ENCODE measurements at regions not wholly inside any gene's neighbourhood (a gene's known extent, or its start where the extent isn't known, plus 50 kb on each side); places are given as distances from the start of the nearest gene placed in this dataset.
A peak's percentile ranks its signal among the peaks of the same experiment; 100 is the strongest.
"Not testable (repeated sequence)": the region's sequence is repeated elsewhere in the genome, so short reads cannot be mapped to it uniquely, and the experiment has no call there.

- not testable (repeated sequence) for DNase-seq (ENCODE audit: low spot score); H3K9ac ChIP-seq; H2AFZ ChIP-seq (replicated peaks); H3K9me3 ChIP-seq (ENCODE audit: low read depth); H3K27me3 Mint-ChIP-seq (ENCODE audit: insufficient read depth, low read depth); H3F3A ChIP-seq (ENCODE audit: low read depth); H3K36me3 ChIP-seq; H4K20me1 ChIP-seq (ENCODE audit: low read depth); H3K79me2 ChIP-seq (ENCODE audit: low read depth); H3K4me2 ChIP-seq; H3K4me1 Mint-ChIP-seq; H3K36me3 Mint-ChIP-seq; H3K27me3 ChIP-seq; H3K4me3 Mint-ChIP-seq; H3K27ac ChIP-seq; H3K4me3 ChIP-seq; H3K27ac Mint-ChIP-seq; H3K4me1 ChIP-seq
- peaks cover 11% of the 10 kb centered on the region for H3K9me3 Mint-ChIP-seq
These were observed 187.4 kb downstream of the LAT start for GRCh38 chr16:29172098-29172724.

- not testable (repeated sequence) for H4K20me1 ChIP-seq (ENCODE audit: low read depth); H3K4me2 ChIP-seq; H3K36me3 Mint-ChIP-seq; H3K4me3 Mint-ChIP-seq; H3K27me3 Mint-ChIP-seq (ENCODE audit: insufficient read depth, low read depth); H3K9ac ChIP-seq; H2AFZ ChIP-seq (replicated peaks); H3K79me2 ChIP-seq (ENCODE audit: low read depth); H3K27me3 ChIP-seq; H3K36me3 ChIP-seq; H3F3A ChIP-seq (ENCODE audit: low read depth); DNase-seq (ENCODE audit: low spot score); H3K4me1 Mint-ChIP-seq; H3K4me1 ChIP-seq; H3K27ac Mint-ChIP-seq; H3K9me3 ChIP-seq (ENCODE audit: low read depth); H3K4me3 ChIP-seq; H3K27ac ChIP-seq
- H3K9me3 Mint-ChIP-seq, result peaks cover 11% of the 10 kb centered on the region
These were observed 186.4 kb downstream of the LAT start for GRCh38 chr16:29171296-29171695.

- Mint-ChIP-seq H3K9me3 (peaks cover 11% of the 10 kb centered on the region), H3K27ac (peak overlapping the region; percentile 17)
- H3K27me3 ChIP-seq; H3K36me3 ChIP-seq; H3K27ac ChIP-seq; H3F3A ChIP-seq (ENCODE audit: low read depth); H3K79me2 ChIP-seq (ENCODE audit: low read depth); H3K9ac ChIP-seq; H3K4me1 Mint-ChIP-seq; H3K36me3 Mint-ChIP-seq; H3K4me3 Mint-ChIP-seq; H3K4me3 ChIP-seq; H2AFZ ChIP-seq (replicated peaks); H4K20me1 ChIP-seq (ENCODE audit: low read depth); H3K4me1 ChIP-seq; H3K9me3 ChIP-seq (ENCODE audit: low read depth); DNase-seq (ENCODE audit: low spot score); H3K27me3 Mint-ChIP-seq (ENCODE audit: insufficient read depth, low read depth); H3K4me2 ChIP-seq: not testable (repeated sequence)
These were observed 185.7 kb downstream of the LAT start for GRCh38 chr16:29170393-29171119.

GRCh38 chr16:29169295-29169994 is 184.6 kb downstream of the LAT start:
- H3K9me3 Mint-ChIP-seq, result peaks cover 11% of the 10 kb centered on the region
- not testable (repeated sequence) for H3K79me2 ChIP-seq (ENCODE audit: low read depth); H3K9me3 ChIP-seq (ENCODE audit: low read depth); H3K36me3 ChIP-seq; H3K9ac ChIP-seq; H3K4me1 Mint-ChIP-seq; H2AFZ ChIP-seq (replicated peaks); H3F3A ChIP-seq (ENCODE audit: low read depth); H3K4me3 ChIP-seq; H3K36me3 Mint-ChIP-seq; H3K4me1 ChIP-seq; H3K27ac Mint-ChIP-seq; DNase-seq (ENCODE audit: low spot score); H4K20me1 ChIP-seq (ENCODE audit: low read depth); H3K27me3 Mint-ChIP-seq (ENCODE audit: insufficient read depth, low read depth); H3K27ac ChIP-seq; H3K27me3 ChIP-seq; H3K4me3 Mint-ChIP-seq; H3K4me2 ChIP-seq

GRCh38 chr16:29168515-29169259 is 183.8 kb downstream of the LAT start:
- not testable (repeated sequence) for DNase-seq (ENCODE audit: low spot score); H4K20me1 ChIP-seq (ENCODE audit: low read depth); H3K9me3 ChIP-seq (ENCODE audit: low read depth); H3K36me3 ChIP-seq; H3F3A ChIP-seq (ENCODE audit: low read depth); H3K4me1 ChIP-seq; H3K4me3 ChIP-seq; H3K4me3 Mint-ChIP-seq; H2AFZ ChIP-seq (replicated peaks); H3K27me3 Mint-ChIP-seq (ENCODE audit: insufficient read depth, low read depth); H3K36me3 Mint-ChIP-seq; H3K9ac ChIP-seq; H3K4me2 ChIP-seq; H3K27me3 ChIP-seq; H3K27ac ChIP-seq; H3K4me1 Mint-ChIP-seq; H3K79me2 ChIP-seq (ENCODE audit: low read depth)
- Mint-ChIP-seq H3K27ac (peak overlapping the region; percentile 60), H3K9me3 (peaks cover 11% of the 10 kb centered on the region)

DNA sequence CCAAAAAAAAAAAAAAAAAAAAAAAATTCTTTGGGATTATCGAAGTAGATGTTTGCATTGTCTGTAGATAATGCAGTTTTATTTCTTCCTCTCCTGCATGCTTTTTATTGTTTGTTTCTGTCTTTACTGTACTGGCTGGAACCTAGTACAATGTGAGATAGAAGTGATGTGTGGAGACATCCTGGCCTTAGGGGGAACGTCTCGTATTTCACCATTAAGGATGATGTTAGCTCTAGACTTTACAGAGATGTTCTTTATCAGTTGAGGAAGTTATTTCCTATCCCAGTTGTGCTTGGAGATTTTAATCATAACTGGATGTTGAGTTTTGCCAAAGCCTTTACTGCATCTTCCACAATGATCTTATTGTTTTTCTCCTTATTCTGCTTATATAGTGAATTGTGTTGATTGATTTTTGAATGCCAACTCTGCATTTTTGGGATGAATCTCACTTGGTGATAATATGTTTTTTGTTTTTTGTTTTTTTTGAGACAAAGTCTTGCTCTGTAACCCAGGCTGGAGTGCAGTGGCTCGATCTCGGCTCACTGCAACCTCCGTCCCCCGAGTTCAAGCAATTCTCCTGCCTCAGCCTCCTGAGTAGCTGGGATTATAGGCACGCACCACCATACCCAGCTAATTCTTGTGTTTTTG is 179.7 kb downstream of the LAT start:
- H3K27ac ChIP-seq; H3K4me2 ChIP-seq; H3K27ac Mint-ChIP-seq; H3K36me3 Mint-ChIP-seq; DNase-seq (ENCODE audit: low spot score); H3K4me3 Mint-ChIP-seq; H3K4me3 ChIP-seq; H3K9ac ChIP-seq; H4K20me1 ChIP-seq (ENCODE audit: low read depth); H3K79me2 ChIP-seq (ENCODE audit: low read depth); H3K27me3 Mint-ChIP-seq (ENCODE audit: insufficient read depth, low read depth); H3K36me3 ChIP-seq; H3K9me3 Mint-ChIP-seq; H3K9me3 ChIP-seq (ENCODE audit: low read depth); H3F3A ChIP-seq (ENCODE audit: low read depth); H3K27me3 ChIP-seq; H2AFZ ChIP-seq (replicated peaks); H3K4me1 Mint-ChIP-seq; H3K4me1 ChIP-seq: not testable (repeated sequence)

DNA sequence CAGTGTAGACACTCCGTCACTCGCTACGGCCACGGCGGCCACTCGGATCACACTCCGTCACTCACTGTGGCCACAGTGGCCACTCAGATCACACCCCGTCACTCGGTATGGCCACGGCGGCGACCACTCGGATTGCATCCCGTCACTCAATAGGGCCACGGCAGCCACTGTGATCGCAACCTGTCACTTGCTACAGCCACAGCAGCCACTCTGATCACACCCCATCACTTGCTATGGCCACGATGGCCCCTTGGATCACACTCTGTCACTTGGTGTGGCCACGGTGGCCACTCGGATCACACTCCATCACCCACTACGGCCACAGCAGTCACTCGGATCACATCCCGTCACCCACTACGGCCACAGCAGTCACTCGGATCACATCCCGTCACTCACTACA is 175.3 kb downstream of the LAT start:
- not testable (repeated sequence) for H2AFZ ChIP-seq (replicated peaks); H3K27ac ChIP-seq

More for the DNA sequence above, 175.3 kb downstream of the LAT start:
- not testable (repeated sequence) for H3K36me3 ChIP-seq; H3K79me2 ChIP-seq (ENCODE audit: low read depth); H3K4me2 ChIP-seq; H3K27me3 ChIP-seq; H3K9me3 Mint-ChIP-seq; H3K4me1 ChIP-seq; H3F3A ChIP-seq (ENCODE audit: low read depth); H3K36me3 Mint-ChIP-seq; H3K9me3 ChIP-seq (ENCODE audit: low read depth); H3K4me3 ChIP-seq; H3K4me3 Mint-ChIP-seq; H3K9ac ChIP-seq; H4K20me1 ChIP-seq (ENCODE audit: low read depth); DNase-seq (ENCODE audit: low spot score)
- Mint-ChIP-seq H3K27ac (peak overlapping the region; percentile 86), H3K4me1 (peaks cover 19% of the 10 kb centered on the region), H3K27me3 (ENCODE audit: insufficient read depth, low read depth) (peaks cover 13% of the 10 kb centered on the region)
